Natural killer cell (primary cell): ENCODE measurements at regions not wholly inside any gene's neighbourhood (a gene's known extent, or its start where the extent isn't known, plus 50 kb on each side); places are given as distances from the start of the nearest gene placed in this dataset.

Source experiments
- ATAC-seq, 3 donors: fragments of 150-1000 bp in 2 of 3; fragments of 200-7000 bp in 1 of 3; cut with Tn5 transposase; 1 replicate in 1 of 3; 2 replicates in 2 of 3; pipeline ENCODE4 v1.10.0; 2021; ENCODE audit warnings: mild to moderate bottlenecking in 2 of 3, moderate library complexity in 2 of 3
- DNase-seq, 2 donors: peaks; one replicate each; pipeline versions ENCODE4 v3.0.0 to v3.0.0-alpha.2; 2013 to 2021; ENCODE audit warnings: mixed read lengths in 1 of 2
- H3K27ac ChIP-seq: one replicate; pipeline ENCODE4 v1.5.1; 2013; ENCODE audit warnings: mild to moderate bottlenecking, low read length
- H3K27me3 ChIP-seq: one replicate; pipeline ENCODE4 v1.6.1; 2013; ENCODE audit warnings: low read length; ENCODE audit not compliant: control insufficient read depth, insufficient read depth
- H3K36me3 ChIP-seq: one replicate; pipeline ENCODE4 v1.6.1; 2013; ENCODE audit warnings: low read length; ENCODE audit not compliant: control insufficient read depth, insufficient read depth
- H3K4me1 ChIP-seq: one replicate; pipeline ENCODE4 v1.6.1; 2013; ENCODE audit warnings: low read length; ENCODE audit not compliant: control insufficient read depth, insufficient read depth
- H3K4me3 ChIP-seq: one replicate; pipeline ENCODE4 v1.5.1; 2013; ENCODE audit warnings: low read length
- H3K9me3 ChIP-seq: one replicate; pipeline ENCODE4 v1.6.1; 2013; ENCODE audit warnings: low read length; ENCODE audit not compliant: control insufficient read depth, insufficient read depth
- H3K27ac Mint-ChIP-seq, 2 donors: one replicate each; pipeline ENCODE4 v1.8.0; 2022; ENCODE audit warnings: mild to moderate bottlenecking in 2 of 2, mixed read lengths in 2 of 2, moderate library complexity in 1 of 2
- H3K27me3 Mint-ChIP-seq, 2 donors: one replicate each; pipeline ENCODE4 v1.8.0; 2022; ENCODE audit warnings: low read depth in 2 of 2, mixed read lengths in 2 of 2
- H3K36me3 Mint-ChIP-seq: one replicate; pipeline ENCODE4 v1.8.0; 2022; ENCODE audit warnings: mixed read lengths
- H3K4me1 Mint-ChIP-seq, 2 donors: one replicate each; pipeline ENCODE4 v1.8.0; 2022; ENCODE audit warnings: mixed read lengths in 2 of 2
- H3K4me3 Mint-ChIP-seq: one replicate; pipeline ENCODE4 v1.8.0; 2022; ENCODE audit warnings: mild to moderate bottlenecking, moderate library complexity, mixed read lengths
- H3K9me3 Mint-ChIP-seq, 2 donors: one replicate each; pipeline ENCODE4 v1.8.0; 2022; ENCODE audit warnings: mixed read lengths in 2 of 2
- WGBS: methylation state at CpG from one replicate; pipeline ENCODE4 v1.1.7; 2013; ENCODE audit warnings: missing lambda C conversion rate; ENCODE audit not compliant: insufficient coverage; 5-methylcytosine and 5-hydroxymethylcytosine counted together
- intact Hi-C: fragments of 100-400 bp; cut with micrococcal nuclease; formaldehyde crosslinking; loops from one replicate; pipeline ENCODE4 v1.14.2; 2022
- TF ChIP-seq, protein P1 (sequence below): fragments of 200-600 bp; IDR thresholded peaks from one replicate; pipeline ENCODE4 v1.8.0; 2022; ENCODE audit warnings: antibody characterized with exemption

- TF ChIP-seq, protein P1, sequence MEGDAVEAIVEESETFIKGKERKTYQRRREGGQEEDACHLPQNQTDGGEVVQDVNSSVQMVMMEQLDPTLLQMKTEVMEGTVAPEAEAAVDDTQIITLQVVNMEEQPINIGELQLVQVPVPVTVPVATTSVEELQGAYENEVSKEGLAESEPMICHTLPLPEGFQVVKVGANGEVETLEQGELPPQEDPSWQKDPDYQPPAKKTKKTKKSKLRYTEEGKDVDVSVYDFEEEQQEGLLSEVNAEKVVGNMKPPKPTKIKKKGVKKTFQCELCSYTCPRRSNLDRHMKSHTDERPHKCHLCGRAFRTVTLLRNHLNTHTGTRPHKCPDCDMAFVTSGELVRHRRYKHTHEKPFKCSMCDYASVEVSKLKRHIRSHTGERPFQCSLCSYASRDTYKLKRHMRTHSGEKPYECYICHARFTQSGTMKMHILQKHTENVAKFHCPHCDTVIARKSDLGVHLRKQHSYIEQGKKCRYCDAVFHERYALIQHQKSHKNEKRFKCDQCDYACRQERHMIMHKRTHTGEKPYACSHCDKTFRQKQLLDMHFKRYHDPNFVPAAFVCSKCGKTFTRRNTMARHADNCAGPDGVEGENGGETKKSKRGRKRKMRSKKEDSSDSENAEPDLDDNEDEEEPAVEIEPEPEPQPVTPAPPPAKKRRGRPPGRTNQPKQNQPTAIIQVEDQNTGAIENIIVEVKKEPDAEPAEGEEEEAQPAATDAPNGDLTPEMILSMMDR = no peak
- H3K4me3 Mint-ChIP-seq = no peak overlapping the region
- DNase-seq (no peak), ATAC-seq (no peak)
- no peaks in the 10 kb centered on the region for H3K4me1 ChIP-seq
- intact Hi-C loops = no loop called here
- H3K4me1 Mint-ChIP-seq = no peaks in the 10 kb centered on the region
- 81% methylated on average over 2 of the region's 3 CpGs for WGBS
- no peaks in the 10 kb centered on the region for H3K36me3 Mint-ChIP-seq
- H3K9me3 Mint-ChIP-seq = peaks cover 2 to 3% of the 10 kb centered on the region in 2 donors
- no peaks in the 10 kb centered on the region for H3K27me3 ChIP-seq
- H3K27ac Mint-ChIP-seq = no peak overlapping the region
- no peak overlapping the region for H3K4me3 ChIP-seq
- no peaks in the 10 kb centered on the region for H3K9me3 ChIP-seq
- no peaks in the 10 kb centered on the region for H3K27me3 Mint-ChIP-seq
- no peaks in the 10 kb centered on the region for H3K36me3 ChIP-seq
- no peak overlapping the region for H3K27ac ChIP-seq
Measured at GRCh38 chr4:106424426-106424825, 55.8 kb upstream of the GIMD1 start.

GRCh38 chr4:106423791-106424190 lies 55.2 kb upstream of the GIMD1 start:
- Histone ChIP-seq H3K9me3 (no peaks in the 10 kb centered on the region), H3K4me1 (no peaks in the 10 kb centered on the region), H3K27me3 (no peaks in the 10 kb centered on the region), H3K27ac (no peak overlapping the region), H3K4me3 (no peak overlapping the region), H3K36me3 (no peaks in the 10 kb centered on the region)
- ATAC-seq = no peak
- DNase-seq = no peak
- Mint-ChIP-seq H3K27me3 (no peaks in the 10 kb centered on the region), H3K9me3 (peaks cover 2 to 3% of the 10 kb centered on the region in 2 donors), H3K4me3 (no peak overlapping the region), H3K36me3 (no peaks in the 10 kb centered on the region), H3K27ac (no peak overlapping the region), H3K4me1 (no peaks in the 10 kb centered on the region)
- intact Hi-C loops = no loop called here
- TF ChIP-seq, protein P1 = no peak

GRCh38 chr4:106422766-106423165 lies 54.2 kb upstream of the GIMD1 start:
- Histone ChIP-seq H3K4me3 (no peak overlapping the region), H3K27me3 (no peaks in the 10 kb centered on the region), H3K36me3 (no peaks in the 10 kb centered on the region), H3K4me1 (no peaks in the 10 kb centered on the region), H3K9me3 (no peaks in the 10 kb centered on the region), H3K27ac (no peak overlapping the region)
- H3K27me3 Mint-ChIP-seq = no peaks in the 10 kb centered on the region
- H3K36me3 Mint-ChIP-seq = no peaks in the 10 kb centered on the region
- H3K9me3 Mint-ChIP-seq = peaks cover 2 to 5% of the 10 kb centered on the region in 2 donors
- no peak overlapping the region for H3K27ac Mint-ChIP-seq
- no peak overlapping the region for H3K4me3 Mint-ChIP-seq
- TF ChIP-seq, protein P1 = no peak
- WGBS = 80% methylated on average over 1 of the region's 1 CpG
- DNase-seq (no peak), ATAC-seq (no peak)
- H3K4me1 Mint-ChIP-seq = no peaks in the 10 kb centered on the region
- intact Hi-C loops = no loop called here

GRCh38 chr4:106421441-106422296 lies 53.1 kb upstream of the GIMD1 start:
- intact Hi-C loops = no loop called here
- TF ChIP-seq, protein P1 = no peak
- no peak overlapping the region for H3K4me3 ChIP-seq
- no peaks in the 10 kb centered on the region for H3K27me3 ChIP-seq
- no peak for ATAC-seq
- Mint-ChIP-seq H3K36me3 (no peaks in the 10 kb centered on the region), H3K4me1 (no peaks in the 10 kb centered on the region), H3K9me3 (peaks cover 2 to 5% of the 10 kb centered on the region in 2 donors), H3K27me3 (no peaks in the 10 kb centered on the region), H3K27ac (no peak overlapping the region), H3K4me3 (no peak overlapping the region)
- no peak overlapping the region for H3K27ac ChIP-seq
- no peaks in the 10 kb centered on the region for H3K9me3 ChIP-seq
- H3K4me1 ChIP-seq = no peaks in the 10 kb centered on the region
- no peaks in the 10 kb centered on the region for H3K36me3 ChIP-seq
- DNase-seq = no peak
- WGBS = 78% methylated on average over 3 of the region's 4 CpGs
